BE2C (cell line): ENCODE measurements at regions not wholly inside any gene's neighbourhood (a gene's known extent, or its start where the extent isn't known, plus 50 kb on each side); places are given as distances from the start of the nearest gene placed in this dataset.

Experiments
- DNase-seq: peaks from one replicate; pipeline ENCODE4 v3.0.0-alpha.2; 2020
- H3K27me3 ChIP-seq: fragments of 250-450 bp; sonication (Bioruptor Pico); 2 replicates; pipeline ENCODE4 v1.5.1; 2020; ENCODE audit warnings: mild to moderate bottlenecking
- H3K36me3 ChIP-seq: fragments of 250-450 bp; sonication (Bioruptor Pico); 2 replicates; pipeline ENCODE4 v1.5.1; 2020; ENCODE audit warnings: mild to moderate bottlenecking
- H3K4me1 ChIP-seq: fragments of 250-450 bp; sonication (Bioruptor Pico); 2 replicates; pipeline ENCODE4 v1.5.1; 2020
- H3K4me3 ChIP-seq: 2 replicates; pipeline ENCODE4 v1.5.1; 2011; ENCODE audit warnings: low read depth, low read length
- H3K9me3 ChIP-seq: fragments of 250-450 bp; sonication (Bioruptor Pico); 2 replicates; pipeline ENCODE4 v1.5.1; 2020
- TF ChIP-seq, protein P1 (sequence below): IDR thresholded peaks from 2 replicates; pipeline ENCODE4 v1.5.1; 2012; ENCODE audit warnings: mild to moderate bottlenecking, low read depth, low read length

DNA sequence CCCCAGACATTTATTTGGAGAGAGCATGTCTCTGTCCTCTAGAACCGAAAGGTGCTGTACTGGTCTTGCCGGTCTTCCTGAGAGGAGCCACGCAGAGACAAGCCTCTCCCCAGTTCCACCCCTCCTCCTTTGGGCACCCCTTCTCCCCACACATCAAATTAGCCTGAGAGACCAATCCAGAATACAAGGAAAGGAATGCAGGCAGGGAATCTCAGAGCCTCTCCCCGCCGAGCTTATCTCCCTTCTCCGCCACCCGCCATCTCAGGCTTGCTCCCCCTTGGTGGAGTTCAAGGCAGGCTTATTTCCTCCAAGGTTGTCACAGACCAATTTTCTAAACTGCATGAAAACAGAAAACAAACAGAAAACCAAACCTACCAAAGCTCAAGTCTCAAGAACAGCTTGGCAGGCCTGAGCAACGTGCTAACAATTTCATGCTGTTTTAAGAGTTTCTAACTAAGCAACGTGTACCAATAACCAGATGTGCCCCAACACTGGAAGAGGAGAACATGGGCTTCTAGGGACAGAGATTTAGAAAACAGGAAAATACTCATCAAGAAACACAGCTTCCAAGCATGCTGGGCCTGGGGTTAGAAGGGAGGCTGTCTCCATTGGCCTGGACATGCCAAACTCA is 124.5 kb upstream of the PKDCC start:
- no peak for DNase-seq
- Histone ChIP-seq H3K27me3 (no peaks in the 10 kb centered on the region), H3K4me1 (peaks cover 8% of the 10 kb centered on the region), H3K9me3 (no peaks in the 10 kb centered on the region), H3K36me3 (no peaks in the 10 kb centered on the region), H3K4me3 (no peak overlapping the region)
- TF ChIP-seq, protein P1, sequence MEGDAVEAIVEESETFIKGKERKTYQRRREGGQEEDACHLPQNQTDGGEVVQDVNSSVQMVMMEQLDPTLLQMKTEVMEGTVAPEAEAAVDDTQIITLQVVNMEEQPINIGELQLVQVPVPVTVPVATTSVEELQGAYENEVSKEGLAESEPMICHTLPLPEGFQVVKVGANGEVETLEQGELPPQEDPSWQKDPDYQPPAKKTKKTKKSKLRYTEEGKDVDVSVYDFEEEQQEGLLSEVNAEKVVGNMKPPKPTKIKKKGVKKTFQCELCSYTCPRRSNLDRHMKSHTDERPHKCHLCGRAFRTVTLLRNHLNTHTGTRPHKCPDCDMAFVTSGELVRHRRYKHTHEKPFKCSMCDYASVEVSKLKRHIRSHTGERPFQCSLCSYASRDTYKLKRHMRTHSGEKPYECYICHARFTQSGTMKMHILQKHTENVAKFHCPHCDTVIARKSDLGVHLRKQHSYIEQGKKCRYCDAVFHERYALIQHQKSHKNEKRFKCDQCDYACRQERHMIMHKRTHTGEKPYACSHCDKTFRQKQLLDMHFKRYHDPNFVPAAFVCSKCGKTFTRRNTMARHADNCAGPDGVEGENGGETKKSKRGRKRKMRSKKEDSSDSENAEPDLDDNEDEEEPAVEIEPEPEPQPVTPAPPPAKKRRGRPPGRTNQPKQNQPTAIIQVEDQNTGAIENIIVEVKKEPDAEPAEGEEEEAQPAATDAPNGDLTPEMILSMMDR: no peak

DNA sequence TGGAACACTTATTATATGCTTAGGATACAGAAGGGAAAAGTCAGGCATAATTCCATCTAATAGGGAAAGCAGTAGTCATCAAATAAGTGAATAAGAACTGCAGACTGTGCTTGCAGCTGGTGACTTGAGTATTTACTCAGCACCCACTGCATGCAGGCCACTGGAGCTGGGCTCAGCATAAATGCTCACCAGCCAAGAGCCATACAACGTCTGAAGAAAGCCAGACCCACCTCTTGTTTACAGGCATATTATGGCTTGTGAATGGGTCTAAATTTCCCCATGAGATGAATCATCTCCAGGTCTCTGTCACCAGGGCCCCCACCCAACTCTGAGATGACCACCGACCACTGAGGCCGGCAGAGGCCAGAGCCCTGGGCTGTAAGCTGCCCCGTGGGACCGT is 123.8 kb upstream of the PKDCC start:
- DNase-seq: no peak
- H3K27me3 ChIP-seq: no peaks in the 10 kb centered on the region
- H3K36me3 ChIP-seq: no peaks in the 10 kb centered on the region
- H3K4me1 ChIP-seq: peaks cover 8% of the 10 kb centered on the region
- H3K4me3 ChIP-seq: no peak overlapping the region
- TF ChIP-seq, protein P1: no peak
- no peaks in the 10 kb centered on the region for H3K9me3 ChIP-seq

DNA sequence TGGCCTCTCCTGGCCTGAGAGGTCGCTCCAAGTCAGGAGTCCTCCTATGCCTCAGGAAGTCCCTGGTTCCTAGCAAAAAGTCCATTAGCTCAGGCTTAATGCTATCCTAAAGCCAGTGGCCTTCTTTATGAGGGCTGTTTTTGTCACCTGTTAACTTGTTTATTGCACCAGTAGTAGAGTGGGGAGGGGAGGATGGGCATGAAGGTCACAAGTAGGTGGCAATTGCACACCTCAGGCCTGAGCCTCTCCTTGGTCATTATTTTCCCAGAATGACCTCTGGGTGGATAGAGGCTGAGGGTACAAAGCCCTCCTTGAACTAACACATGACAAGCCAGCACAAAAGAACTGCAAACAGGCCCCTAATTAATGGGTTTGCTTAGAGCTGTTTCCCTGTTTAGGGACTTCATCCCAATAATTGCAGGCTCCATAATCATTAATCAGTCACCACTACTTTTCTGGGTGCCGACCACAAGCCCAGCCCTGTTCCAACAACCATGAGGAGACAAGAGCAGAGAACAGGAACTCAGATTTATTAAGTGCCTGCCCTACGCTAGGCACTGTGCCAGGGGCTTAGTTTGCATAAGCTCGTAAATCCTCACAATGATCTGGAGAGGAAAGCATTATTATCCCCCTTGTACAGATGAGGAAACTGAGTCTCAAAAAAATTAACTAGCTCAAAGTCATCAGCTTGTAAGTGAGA is 123.0 kb upstream of the PKDCC start:
- no peak for DNase-seq
- Histone ChIP-seq H3K9me3 (no peaks in the 10 kb centered on the region), H3K36me3 (no peaks in the 10 kb centered on the region), H3K4me3 (no peak overlapping the region), H3K27me3 (no peaks in the 10 kb centered on the region), H3K4me1 (peaks cover 8% of the 10 kb centered on the region)
- TF ChIP-seq, protein P1: no peak

DNA sequence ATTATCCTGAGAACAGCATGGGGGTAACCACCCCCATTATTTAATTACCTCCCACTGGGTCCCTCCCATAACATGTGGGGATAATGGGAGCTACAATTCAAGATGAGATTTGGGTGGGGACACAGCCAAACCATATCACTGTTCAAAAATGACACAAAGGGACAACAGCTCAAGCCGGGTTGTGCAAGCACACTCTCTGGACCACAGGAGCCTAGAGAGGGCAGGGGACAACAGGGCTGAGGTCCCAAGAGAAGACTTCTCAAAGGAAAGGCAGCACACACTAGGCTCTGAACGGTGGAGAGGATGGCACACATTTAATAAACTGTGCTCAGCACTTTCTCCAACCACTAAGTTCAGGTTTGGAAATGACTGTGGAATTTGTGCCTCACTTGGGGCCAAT is 122.1 kb upstream of the PKDCC start:
- Histone ChIP-seq H3K4me1 (peaks cover 8% of the 10 kb centered on the region), H3K27me3 (no peaks in the 10 kb centered on the region), H3K4me3 (no peak overlapping the region), H3K9me3 (no peaks in the 10 kb centered on the region), H3K36me3 (no peaks in the 10 kb centered on the region)
- DNase-seq: no peak
- TF ChIP-seq, protein P1: no peak

DNA sequence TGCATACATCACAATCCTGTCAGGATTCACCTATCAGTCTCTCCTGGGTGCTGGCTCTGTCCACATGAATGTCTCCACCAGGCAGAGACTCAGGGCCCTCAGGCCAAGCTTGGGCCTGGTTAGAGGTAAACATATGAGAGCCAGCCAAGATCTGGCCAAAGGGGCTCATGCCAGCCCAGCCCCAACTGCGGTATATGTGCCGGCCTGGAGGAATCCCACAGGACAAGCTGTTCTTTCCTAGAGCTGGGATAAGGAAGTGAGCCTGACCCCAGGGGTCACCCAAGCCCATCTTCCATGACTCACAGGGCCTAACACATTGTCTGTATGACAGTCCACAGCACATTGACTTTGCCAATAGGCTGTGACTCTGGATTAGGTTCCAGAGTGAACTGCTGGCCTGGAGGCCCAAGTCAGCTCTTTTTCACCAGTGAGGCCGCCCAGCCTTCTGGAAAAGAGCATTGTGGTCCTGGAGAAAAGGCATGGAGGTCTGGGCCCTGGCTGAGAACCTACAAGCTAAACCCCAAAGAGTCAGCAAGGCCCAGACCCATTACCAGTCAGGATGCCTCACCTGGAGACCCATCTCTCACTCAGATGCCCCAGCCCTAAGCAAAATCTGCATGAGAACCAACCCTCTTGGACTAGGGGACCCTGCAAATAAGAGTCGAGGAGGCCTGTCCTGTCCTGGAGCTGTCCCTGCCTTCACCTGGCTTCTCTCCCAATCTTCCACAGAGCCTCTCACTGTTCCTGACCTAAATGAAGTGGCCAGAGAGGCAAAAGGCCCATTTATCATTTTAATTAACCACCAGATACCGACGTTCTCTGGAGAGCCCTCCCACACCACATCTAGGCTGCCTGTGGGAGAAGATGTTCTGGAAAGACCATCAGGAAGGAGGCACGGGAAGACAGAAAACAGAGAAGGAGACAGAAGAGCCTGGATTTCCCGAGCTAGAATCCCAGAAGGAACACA is 120.9 kb upstream of the PKDCC start:
- H3K4me3 ChIP-seq: no peak overlapping the region
- no peaks in the 10 kb centered on the region for H3K36me3 ChIP-seq
- DNase-seq: no peak
- H3K4me1 ChIP-seq: peaks cover 12% of the 10 kb centered on the region
- no peaks in the 10 kb centered on the region for H3K27me3 ChIP-seq
- TF ChIP-seq, protein P1: no peak
- H3K9me3 ChIP-seq: no peaks in the 10 kb centered on the region
